DMS153 treated with DMSO at 0.1 percent for 48 hours (cell line): ENCODE measurements at regions not wholly inside any gene's neighbourhood (a gene's known extent, or its start where the extent isn't known, plus 50 kb on each side); places are given as distances from the start of the nearest gene placed in this dataset.
"Not testable (repeated sequence)": the region's sequence is repeated elsewhere in the genome, so short reads cannot be mapped to it uniquely, and the experiment has no call there.

Experiments used
- DNase-seq: peaks from one replicate; lab custom pipeline; 2025; ENCODE audit not compliant: unreplicated experiment; lab: John Stamatoyannopoulos, UW

GRCh38 chr16:29137894-29138662 lies 153.2 kb downstream of the LAT start:
- not testable (repeated sequence) for DNase-seq

DNA sequence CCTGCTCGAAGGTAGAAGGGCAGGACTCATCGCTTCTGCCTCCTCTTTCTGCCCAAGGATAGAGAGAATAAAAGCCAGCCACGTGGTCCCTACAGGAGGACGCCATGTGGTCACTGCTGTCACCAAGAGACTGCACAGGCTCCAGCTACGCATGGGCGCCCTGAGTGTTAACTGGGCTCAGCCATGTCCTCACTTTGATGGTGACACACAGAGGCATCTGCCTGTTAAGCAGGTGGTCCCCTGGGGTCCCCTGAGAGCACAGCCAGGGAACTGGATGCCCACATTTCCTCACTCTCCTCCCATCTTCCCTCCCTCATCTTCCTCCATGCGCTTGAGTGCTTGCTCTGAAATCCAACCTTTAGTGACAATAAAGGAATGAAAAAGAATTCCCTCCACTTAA lies 152.6 kb downstream of the LAT start:
- not testable (repeated sequence) for DNase-seq

- not testable (repeated sequence) for DNase-seq
Measured at GRCh38 chr16:29136916-29137315, 152.1 kb downstream of the LAT start.

DNA sequence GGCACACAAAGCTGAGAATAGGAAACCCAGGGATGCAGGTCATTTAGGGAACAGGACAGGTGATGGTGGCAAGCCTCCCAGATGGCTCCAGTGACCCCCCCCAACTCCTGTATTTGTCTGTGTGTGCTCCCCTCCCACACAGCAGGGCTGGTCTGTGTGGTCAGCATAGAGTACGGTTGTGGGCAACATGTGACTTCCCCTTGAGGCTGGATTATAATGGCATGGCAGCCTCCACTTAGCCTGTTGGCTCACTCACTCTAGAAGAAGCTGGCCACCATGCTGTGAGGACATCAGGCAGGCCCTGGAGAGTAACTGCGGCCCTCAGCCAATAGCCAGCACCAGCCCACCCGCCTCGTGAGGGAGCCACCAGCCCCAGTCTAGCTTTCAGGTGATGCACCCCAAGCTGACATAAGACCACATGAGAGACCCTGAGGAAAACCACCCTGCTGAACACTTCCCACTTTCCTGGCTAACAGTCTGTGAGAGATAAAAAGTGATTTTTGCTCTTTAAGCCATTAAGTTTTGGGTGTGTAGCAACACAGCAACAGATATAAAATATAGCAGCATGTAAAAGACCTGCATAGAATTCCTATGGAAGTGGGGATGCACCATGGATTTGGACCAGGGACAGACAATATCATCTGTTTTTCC lies 151.3 kb downstream of the LAT start:
- not testable (repeated sequence) for DNase-seq

DNA sequence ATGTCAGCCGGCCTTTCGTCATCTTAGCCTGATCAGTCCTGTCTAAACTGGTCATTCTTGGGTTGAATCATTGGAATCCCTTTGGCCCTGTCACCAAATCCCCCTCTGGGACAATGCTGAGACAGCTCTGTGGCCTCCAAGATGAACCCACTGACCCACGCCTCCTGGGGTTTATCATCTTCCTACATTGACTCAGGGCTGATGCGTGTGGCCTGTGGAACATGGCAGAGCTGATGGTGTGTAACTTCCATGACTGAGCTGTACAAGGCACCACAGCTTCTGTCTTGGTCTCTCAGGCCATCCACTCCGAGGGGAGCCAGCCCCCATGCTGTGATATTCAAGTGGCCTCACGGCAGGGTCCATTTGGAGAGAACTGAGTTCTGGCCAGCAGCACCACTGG lies 150.2 kb downstream of the LAT start:
- not testable (repeated sequence) for DNase-seq

DNA sequence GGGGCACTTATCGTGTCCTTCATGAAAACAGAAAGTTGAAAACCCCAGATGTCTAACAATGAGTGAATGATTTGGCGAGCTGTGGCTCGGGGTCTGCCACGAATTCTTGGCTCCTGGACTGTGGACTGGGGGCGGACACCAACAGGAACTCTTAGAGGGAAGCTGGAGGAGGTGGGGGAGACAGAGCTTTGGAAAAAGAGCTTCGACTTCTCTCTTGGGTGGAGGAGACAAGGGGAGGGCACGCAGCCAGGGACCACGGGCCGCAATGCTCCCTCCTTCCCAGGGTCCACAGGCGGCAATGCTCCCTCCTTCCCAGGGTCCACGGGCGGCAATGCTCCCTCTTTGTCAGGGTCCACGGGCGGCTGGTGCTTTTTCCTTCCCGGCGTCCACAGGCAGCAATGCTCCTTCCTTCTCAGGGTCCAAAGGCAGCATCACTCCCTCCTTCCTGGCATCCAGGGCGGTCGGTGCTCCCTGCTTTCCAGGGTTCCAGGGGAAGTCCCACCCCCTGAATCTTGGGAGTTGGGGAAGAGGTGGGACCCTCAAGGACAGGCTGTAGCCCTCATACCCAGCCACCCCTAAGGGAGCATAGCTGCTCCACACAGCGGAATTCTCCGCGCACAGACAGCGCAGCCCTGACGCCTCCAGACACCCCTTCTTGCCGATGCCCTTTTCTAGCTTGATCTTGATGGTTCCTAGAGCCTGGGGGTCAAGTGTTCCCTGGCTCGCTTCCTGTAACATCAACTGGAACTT lies 149.0 kb downstream of the LAT start:
- DNase-seq: not testable (repeated sequence)

- not testable (repeated sequence) for DNase-seq
Measured at GRCh38 chr16:29132869-29133268, 148.0 kb downstream of the LAT start.

- DNase-seq: not testable (repeated sequence)
Measured at GRCh38 chr16:29132444-29132843, 147.6 kb downstream of the LAT start.

- not testable (repeated sequence) for DNase-seq
Measured at GRCh38 chr16:29130901-29131851, 146.3 kb downstream of the LAT start.

DNA sequence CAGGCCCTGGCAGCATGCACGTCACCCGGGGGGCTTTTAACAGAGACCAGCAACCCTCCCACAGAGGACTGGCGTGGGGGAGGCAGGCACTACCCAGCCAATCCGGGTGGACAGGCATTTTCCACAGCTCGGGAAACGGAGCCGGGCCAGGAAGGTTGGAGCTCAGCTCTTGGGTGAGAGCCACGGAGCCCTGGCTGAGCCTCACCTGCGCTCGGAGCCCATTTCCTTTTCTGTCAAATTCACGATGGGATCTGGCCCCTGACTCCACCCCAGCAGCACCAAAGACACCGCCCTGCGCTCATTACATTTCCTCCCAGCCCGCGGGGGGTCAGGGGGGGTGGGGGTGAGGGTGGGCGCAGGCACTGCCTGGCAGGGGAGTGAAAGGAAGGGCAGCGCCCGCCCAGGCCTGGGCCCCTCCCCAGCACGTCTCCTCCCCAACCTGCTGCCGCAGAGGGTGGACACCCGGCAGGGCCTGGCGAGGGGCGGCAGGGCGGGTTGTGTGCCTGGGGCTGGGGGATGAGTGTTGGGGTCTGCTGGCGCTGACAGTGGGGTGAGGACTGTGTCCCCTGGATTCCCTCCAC lies 145.4 kb downstream of the LAT start:
- not testable (repeated sequence) for DNase-seq

DNA sequence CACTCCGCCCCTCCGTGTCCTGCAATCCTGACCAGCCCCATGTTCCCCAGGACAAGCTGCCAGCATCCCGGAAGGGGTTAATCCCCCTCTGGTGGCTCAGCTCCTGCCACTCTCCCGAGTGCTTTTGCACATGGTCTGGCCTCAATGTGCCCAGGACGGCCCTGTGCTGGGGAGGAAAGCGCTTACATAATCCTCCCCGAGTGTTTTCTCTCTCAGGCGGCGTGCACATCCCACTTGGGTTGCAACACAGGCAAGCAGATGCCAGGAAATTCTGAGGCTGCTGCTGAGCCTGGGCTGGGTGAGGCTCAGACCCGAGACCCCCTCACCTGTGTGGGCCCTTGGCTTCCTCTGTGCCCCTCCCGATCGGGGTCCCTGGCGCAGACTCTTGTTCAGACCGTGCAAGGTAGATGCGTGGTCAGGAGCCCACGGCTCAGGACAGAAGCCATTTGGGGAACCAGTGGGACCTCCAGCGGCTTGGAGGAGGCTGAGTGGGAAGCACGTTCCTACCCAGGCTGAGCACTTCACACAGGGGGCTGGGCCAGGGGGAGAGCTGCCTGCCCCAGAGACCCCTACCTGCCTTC lies 144.7 kb downstream of the LAT start:
- DNase-seq: not testable (repeated sequence)

DNA sequence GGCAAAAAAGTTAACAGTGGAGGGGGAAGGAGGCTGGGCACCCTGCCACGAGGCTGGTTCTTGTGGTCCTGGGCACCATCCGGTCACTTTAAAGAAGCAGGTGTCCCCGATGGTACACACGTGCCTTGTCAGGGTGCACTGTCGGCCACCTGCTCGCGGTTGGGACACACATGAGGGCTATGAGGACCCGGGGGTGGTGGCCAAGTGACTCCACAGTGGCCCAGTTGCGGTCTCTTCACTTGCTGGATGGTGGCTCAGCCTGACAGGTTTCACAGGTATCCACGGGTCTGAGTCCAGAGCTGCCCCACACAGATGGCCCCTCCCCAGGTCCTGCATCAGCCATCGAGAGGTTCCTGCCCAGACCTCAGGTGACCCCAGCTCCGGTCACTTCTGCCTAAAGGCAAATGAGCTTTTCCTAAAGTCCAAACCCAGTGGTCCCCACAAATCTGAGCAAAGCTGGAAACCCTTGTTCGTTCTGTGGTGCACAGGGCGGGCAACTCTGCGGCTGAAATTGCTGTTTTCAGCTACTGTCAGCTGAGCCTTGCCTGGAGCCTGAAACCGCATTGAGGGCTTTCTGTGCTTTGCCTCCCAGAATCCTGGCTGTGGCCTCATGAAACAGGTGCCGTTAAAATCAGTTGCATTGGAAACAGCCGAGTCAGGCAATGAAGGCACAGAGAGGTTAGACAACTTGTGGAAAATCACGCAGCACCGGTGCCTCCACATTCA lies 144.0 kb downstream of the LAT start:
- not testable (repeated sequence) for DNase-seq

DNA sequence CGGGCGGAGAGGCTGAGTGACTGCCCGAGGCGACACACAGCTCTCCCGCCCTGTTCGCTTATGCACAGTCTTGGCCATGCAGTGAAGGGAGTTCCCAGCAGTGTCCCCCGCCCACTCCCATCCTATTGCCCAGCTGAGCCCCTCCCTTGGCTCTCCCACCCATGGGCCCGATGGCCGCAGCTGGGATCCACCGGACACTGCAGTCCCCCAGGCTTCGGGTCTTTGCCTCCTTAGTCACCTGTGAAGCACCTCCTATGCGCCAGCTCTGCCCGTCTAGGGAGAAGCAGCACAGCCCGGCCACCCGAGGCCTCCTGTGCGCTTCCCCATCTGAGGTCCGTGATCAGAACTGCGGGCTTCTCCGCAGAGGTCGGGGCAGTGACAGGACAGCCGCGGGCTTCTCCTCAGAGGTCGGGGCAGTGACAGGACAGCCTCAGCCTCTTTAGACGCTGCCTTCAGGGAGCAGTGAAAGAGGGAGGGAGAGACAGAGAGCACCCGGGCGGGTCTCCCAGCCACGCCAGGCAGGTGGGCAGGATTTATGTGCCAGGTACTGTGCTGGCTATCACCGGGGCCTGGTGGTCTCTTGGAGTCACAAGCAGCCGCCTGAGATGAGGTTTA lies 143.1 kb downstream of the LAT start:
- DNase-seq: not testable (repeated sequence)

DNA sequence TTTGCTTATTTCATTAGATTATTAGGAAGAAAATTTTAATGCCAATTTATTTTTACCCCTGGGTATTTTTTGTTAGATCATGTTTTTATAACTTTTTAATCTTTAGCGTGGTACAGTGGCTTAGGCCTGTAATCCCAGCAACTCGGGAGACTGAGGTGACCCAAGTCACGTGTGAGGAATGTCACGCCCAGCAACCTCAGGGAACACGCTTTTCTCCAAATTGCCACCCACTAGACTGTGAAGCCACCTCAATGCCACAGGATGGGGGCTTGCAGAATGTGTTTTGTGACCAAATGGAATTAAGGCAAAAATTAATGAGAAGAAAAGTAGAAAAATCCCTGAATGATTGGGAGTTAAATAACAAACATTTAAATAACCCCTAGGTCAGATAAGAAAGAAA lies 141.8 kb downstream of the LAT start:
- DNase-seq: no peak

DNA sequence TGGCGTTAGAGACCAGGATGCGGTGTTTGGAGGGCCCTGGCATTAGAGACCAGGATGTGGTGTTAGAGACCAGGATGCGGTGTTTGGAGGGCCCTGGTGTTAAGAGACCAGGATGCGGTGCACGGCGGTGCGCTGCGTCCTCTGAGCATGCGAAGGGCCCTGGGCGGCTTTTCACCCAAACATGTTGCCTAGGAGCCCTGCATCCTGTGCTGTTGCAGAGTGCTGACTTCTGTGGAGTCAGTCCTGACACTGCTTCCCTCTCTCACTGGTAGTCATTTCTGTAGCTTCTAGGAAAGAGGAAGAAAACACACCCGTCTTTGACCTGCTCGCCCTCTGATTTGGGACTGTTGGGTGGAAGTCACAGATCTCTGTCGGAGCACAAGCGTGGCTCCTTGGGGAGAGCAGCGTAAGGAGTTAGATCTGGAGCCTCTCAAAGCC lies 141.2 kb downstream of the LAT start:
- no peak for DNase-seq

DNA sequence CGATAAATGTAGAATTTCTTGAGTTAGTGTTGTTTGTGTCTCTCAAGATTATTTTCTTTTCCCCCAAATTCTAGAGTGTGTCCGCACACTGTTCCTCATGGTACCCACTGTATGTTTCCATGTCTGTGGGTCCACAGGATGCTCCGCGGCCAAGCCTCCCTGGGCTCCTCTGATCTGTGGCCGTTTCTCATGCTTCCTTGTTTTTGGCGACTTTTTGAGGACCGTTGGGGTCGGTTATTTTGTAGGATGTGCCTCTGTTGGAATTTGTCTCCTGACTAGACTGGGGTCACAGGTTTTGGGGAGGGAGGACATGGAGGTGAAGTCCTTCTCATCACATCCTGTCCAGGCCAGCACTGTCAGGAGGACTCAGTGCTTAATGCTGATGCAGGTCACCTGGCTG lies 140.0 kb downstream of the LAT start:
- DNase-seq: no peak

GRCh38 chr16:29124162-29124561 lies 139.3 kb downstream of the LAT start:
- DNase-seq: not testable (repeated sequence)

DNA sequence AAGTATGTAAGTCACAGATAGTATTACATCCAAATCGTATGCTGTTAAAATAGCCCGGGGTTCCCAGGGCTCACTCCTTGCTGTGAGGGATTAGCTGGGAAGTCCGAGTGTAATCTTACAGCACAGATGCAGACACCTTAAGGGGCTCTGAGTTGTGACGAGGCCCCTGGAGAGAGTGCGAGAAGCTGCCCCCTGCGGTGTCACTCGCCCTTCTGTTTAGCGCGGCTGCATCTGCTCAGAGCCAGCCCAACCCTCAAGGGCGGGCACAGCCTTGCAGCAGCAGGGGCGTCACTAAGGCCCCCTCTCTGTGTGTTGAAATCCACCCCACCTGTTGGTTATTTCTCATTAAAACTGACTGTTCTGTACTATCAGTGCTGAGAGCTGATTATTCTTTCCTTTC lies 135.8 kb downstream of the LAT start:
- not testable (repeated sequence) for DNase-seq
